WTC11 (cell line): ENCODE measurements at regions not wholly inside any gene's neighbourhood (a gene's known extent, or its start where the extent isn't known, plus 50 kb on each side); places are given as distances from the start of the nearest gene placed in this dataset.

Source experiments
- ATAC-seq: fragments of 200-7000 bp; cut with Tn5 transposase; 2 replicates; pipeline ENCODE4 v1.10.0; 2021; ENCODE audit warnings: mild to moderate bottlenecking, moderate library complexity
- CTCF ChIA-PET: fragments of 300-600 bp; sonication (Branson Sonifier 250); formaldehyde crosslinking; loops from one replicate; lab custom pipeline; 2021; ENCODE audit warnings: antibody characterized with exemption; lab: Charles Lee
- POLR2A ChIA-PET: fragments of 350-600 bp; sonication (Branson Sonifier 250); formaldehyde crosslinking; loops from one replicate; lab custom pipeline; 2021; ENCODE audit warnings: antibody characterized with exemption; lab: Charles Lee
- DNase-seq: peaks from one replicate; pipeline ENCODE4 v3.0.0; 2021; ENCODE audit warnings: low spot score
- H3K27ac Mint-ChIP-seq: 2 replicates; pipeline ENCODE4 v1.8.0; 2021; ENCODE audit warnings: mixed read lengths
- H3K27me3 Mint-ChIP-seq: 2 replicates; pipeline ENCODE4 v1.8.0; 2021; ENCODE audit warnings: low read depth, mild to moderate bottlenecking, moderate library complexity, mixed read lengths
- H3K36me3 Mint-ChIP-seq: 2 replicates; pipeline ENCODE4 v1.8.0; 2021; ENCODE audit warnings: mixed read lengths
- H3K4me1 Mint-ChIP-seq: 2 replicates; pipeline ENCODE4 v1.8.0; 2022; ENCODE audit warnings: mixed read lengths
- H3K4me3 Mint-ChIP-seq: 2 replicates; pipeline ENCODE4 v1.8.0; 2021; ENCODE audit warnings: mild to moderate bottlenecking, moderate library complexity, mixed read lengths
- H3K9me3 Mint-ChIP-seq: 2 replicates; pipeline ENCODE4 v1.8.0; 2021; ENCODE audit warnings: mixed read lengths
- ATF1 ChIP-seq: sonication (generic); formaldehyde crosslinking; IDR thresholded peaks from 2 replicates; pipeline ENCODE4 v1.8.1; 2023; ENCODE audit warnings: mild to moderate bottlenecking, moderate library complexity, missing genetic modification reagents
- CREB1 ChIP-seq: sonication (generic); formaldehyde crosslinking; IDR thresholded peaks from 2 replicates; pipeline ENCODE4 v1.8.0; 2023; ENCODE audit warnings: mild to moderate bottlenecking, missing genetic modification reagents
- CREM ChIP-seq: sonication (generic); formaldehyde crosslinking; IDR thresholded peaks from 2 replicates; pipeline ENCODE4 v1.8.1; 2022; ENCODE audit warnings: mild to moderate bottlenecking, missing genetic modification reagents, moderate library complexity
- ETV6 ChIP-seq: sonication (generic); formaldehyde crosslinking; IDR thresholded peaks from 2 replicates; pipeline ENCODE4 v1.8.1; 2022; ENCODE audit warnings: mild to moderate bottlenecking, missing genetic modification reagents
- GABPB1 ChIP-seq: sonication (generic); formaldehyde crosslinking; IDR thresholded peaks from 2 replicates; pipeline ENCODE4 v1.8.1; 2023; ENCODE audit warnings: mild to moderate bottlenecking, missing genetic modification reagents
- GRHL2 ChIP-seq: fragments of 250-450 bp; sonication (Bioruptor Pico); IDR thresholded peaks from 2 replicates; pipeline ENCODE4 v1.8.0; 2022; ENCODE audit warnings: mild to moderate bottlenecking, moderate library complexity; ENCODE audit not compliant: insufficient replicate concordance, severe bottlenecking
- IRF2 ChIP-seq: sonication (generic); formaldehyde crosslinking; IDR thresholded peaks from 2 replicates; pipeline ENCODE4 v1.8.0; 2022; ENCODE audit warnings: low read depth, missing genetic modification reagents, borderline replicate concordance
- MYBL2 ChIP-seq: sonication (generic); formaldehyde crosslinking; IDR thresholded peaks from 2 replicates; pipeline ENCODE4 v1.8.1; 2023; ENCODE audit warnings: mild to moderate bottlenecking, moderate library complexity, missing genetic modification reagents
- NFATC4 ChIP-seq: fragments of 250-450 bp; sonication (Bioruptor Pico); IDR thresholded peaks from 2 replicates; pipeline ENCODE4 v1.9.0; 2021; ENCODE audit warnings: mild to moderate bottlenecking
- SP1 ChIP-seq: sonication (generic); formaldehyde crosslinking; conservative IDR thresholded peaks from 2 replicates; pipeline ENCODE4 v1.8.1; 2022; ENCODE audit warnings: missing genetic modification reagents
- TEAD4 ChIP-seq: sonication (generic); formaldehyde crosslinking; IDR thresholded peaks from 2 replicates; pipeline ENCODE4 v1.8.0; 2022; ENCODE audit warnings: mild to moderate bottlenecking, missing genetic modification reagents
- ZNF121 ChIP-seq: sonication (generic); formaldehyde crosslinking; IDR thresholded peaks from 2 replicates; pipeline ENCODE4 v1.8.0; 2023; ENCODE audit warnings: missing genetic modification reagents
- ZNF219 ChIP-seq: sonication (generic); formaldehyde crosslinking; IDR thresholded peaks from 2 replicates; pipeline ENCODE4 v1.8.0; 2023; ENCODE audit warnings: missing genetic modification reagents, mild to moderate bottlenecking, borderline replicate concordance
- ZNF281 ChIP-seq: sonication (generic); formaldehyde crosslinking; IDR thresholded peaks from 2 replicates; pipeline ENCODE4 v1.8.0; 2023; ENCODE audit warnings: mild to moderate bottlenecking, missing genetic modification reagents
- ZNF423 ChIP-seq: fragments of 250-450 bp; sonication (Bioruptor Pico); IDR thresholded peaks from 2 replicates; pipeline ENCODE4 v2.1.2; 2022; ENCODE audit warnings: mild to moderate bottlenecking, moderate library complexity
- ZNF671 ChIP-seq: fragments of 250-450 bp; sonication (Bioruptor Pico); IDR thresholded peaks from 2 replicates; pipeline ENCODE4 v1.8.0; 2021; ENCODE audit warnings: mild to moderate bottlenecking
- TF ChIP-seq, protein P1 (sequence below): sonication (generic); formaldehyde crosslinking; IDR thresholded peaks from 2 replicates; pipeline ENCODE4 v1.8.1; 2022; ENCODE audit warnings: mild to moderate bottlenecking, missing genetic modification reagents, moderate library complexity, borderline replicate concordance
- TF ChIP-seq, protein P2 (sequence below): sonication (generic); formaldehyde crosslinking; IDR thresholded peaks from 2 replicates; pipeline ENCODE4 v1.8.1; 2023; ENCODE audit warnings: mild to moderate bottlenecking, missing genetic modification reagents
- TF ChIP-seq, protein P3 (sequence below): fragments of 250-450 bp; sonication (Bioruptor Pico); conservative IDR thresholded peaks from 2 replicates; pipeline ENCODE4 v1.9.0; 2021; ENCODE audit warnings: mild to moderate bottlenecking
- TF ChIP-seq, protein P4 (sequence below): fragments of 250-450 bp; sonication (Bioruptor Pico); IDR thresholded peaks from 2 replicates; pipeline ENCODE4 v2.1.2; 2022; ENCODE audit warnings: mild to moderate bottlenecking, moderate library complexity
- TF ChIP-seq, protein P5 (sequence below): sonication (generic); formaldehyde crosslinking; IDR thresholded peaks from 2 replicates; pipeline ENCODE4 v1.8.0; 2022; ENCODE audit warnings: mild to moderate bottlenecking, missing genetic modification reagents
- TF ChIP-seq, protein P6 (sequence below): sonication (generic); formaldehyde crosslinking; IDR thresholded peaks from 2 replicates; pipeline ENCODE4 v1.8.1; 2023; ENCODE audit warnings: mild to moderate bottlenecking, missing genetic modification reagents, moderate library complexity

DNA sequence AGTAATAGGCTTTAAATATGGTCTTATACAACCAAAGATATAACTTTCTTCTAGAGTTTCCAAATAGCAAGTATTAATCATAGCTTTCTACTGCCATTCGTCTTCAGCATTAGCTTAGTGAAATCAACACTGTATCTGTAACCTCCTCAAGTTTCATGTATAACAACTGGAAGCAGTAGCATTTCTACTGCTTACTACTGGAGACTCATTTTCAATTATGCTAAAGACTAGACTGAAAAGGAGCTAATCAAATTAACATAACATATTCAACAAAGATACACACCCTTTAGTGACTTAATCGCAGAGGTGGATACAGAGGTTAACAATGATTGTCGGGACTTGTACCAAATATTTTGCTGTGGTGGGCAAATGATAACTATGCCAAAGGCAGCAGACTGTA is 344.2 kb upstream of the TEX13C start (continued):
- TF ChIP-seq ATF1 (CRISPR knock-in tag): no peak
- no peak for TF ChIP-seq MYBL2 (CRISPR knock-in tag)
- TF ChIP-seq, protein P1, sequence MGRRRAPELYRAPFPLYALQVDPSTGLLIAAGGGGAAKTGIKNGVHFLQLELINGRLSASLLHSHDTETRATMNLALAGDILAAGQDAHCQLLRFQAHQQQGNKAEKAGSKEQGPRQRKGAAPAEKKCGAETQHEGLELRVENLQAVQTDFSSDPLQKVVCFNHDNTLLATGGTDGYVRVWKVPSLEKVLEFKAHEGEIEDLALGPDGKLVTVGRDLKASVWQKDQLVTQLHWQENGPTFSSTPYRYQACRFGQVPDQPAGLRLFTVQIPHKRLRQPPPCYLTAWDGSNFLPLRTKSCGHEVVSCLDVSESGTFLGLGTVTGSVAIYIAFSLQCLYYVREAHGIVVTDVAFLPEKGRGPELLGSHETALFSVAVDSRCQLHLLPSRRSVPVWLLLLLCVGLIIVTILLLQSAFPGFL: no peak
- no peak for TF ChIP-seq ZNF423 (CRISPR knock-in tag)
- TF ChIP-seq, protein P2, sequence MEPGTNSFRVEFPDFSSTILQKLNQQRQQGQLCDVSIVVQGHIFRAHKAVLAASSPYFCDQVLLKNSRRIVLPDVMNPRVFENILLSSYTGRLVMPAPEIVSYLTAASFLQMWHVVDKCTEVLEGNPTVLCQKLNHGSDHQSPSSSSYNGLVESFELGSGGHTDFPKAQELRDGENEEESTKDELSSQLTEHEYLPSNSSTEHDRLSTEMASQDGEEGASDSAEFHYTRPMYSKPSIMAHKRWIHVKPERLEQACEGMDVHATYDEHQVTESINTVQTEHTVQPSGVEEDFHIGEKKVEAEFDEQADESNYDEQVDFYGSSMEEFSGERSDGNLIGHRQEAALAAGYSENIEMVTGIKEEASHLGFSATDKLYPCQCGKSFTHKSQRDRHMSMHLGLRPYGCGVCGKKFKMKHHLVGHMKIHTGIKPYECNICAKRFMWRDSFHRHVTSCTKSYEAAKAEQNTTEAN (CRISPR knock-in tag): no peak
- TF ChIP-seq SP1 (CRISPR knock-in tag): no peak
- no peak for TF ChIP-seq ZNF219

- Mint-ChIP-seq H3K4me1 (no peaks in the 10 kb centered on the region), H3K36me3 (no peaks in the 10 kb centered on the region), H3K27me3 (no peaks in the 10 kb centered on the region), H3K4me3 (no peak overlapping the region), H3K27ac (no peak overlapping the region), H3K9me3 (no peaks in the 10 kb centered on the region)
- DNase-seq: no peak
- no peak for ATAC-seq
- TF ChIP-seq, protein P3, sequence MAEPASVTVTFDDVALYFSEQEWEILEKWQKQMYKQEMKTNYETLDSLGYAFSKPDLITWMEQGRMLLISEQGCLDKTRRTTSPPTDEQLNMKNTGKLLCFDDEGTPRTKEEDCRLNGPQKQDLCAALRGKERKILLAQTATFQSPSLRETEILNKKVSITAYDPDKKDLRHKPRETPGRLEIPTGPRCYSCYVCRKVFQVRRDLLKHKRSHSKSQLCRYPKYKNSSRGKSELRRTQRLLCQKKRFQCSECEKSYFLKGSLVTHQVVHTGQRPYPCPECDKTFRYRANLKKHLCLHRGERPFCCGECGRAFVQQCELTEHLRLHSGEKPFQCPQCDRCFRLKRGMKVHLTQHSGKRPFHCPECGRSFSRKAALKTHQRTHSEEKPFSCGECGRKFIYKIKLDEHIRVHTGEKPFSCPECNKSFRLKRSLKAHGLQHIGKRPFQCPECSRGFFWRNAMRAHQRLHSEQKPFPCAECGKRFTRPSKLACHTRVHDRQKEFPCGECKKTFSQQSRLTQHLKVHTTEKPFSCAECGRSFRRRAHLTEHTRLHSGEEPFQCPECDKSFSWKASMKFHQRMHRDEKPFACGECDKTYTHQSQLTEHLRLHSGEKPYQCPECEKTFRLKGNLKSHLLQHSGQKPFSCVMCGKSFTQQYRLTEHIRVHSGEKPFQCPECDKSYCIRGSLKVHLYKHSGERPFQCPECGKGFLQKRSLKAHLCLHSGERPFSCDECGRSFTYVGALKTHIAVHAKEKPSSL (CRISPR knock-in tag): no peak
- TF ChIP-seq, protein P4, sequence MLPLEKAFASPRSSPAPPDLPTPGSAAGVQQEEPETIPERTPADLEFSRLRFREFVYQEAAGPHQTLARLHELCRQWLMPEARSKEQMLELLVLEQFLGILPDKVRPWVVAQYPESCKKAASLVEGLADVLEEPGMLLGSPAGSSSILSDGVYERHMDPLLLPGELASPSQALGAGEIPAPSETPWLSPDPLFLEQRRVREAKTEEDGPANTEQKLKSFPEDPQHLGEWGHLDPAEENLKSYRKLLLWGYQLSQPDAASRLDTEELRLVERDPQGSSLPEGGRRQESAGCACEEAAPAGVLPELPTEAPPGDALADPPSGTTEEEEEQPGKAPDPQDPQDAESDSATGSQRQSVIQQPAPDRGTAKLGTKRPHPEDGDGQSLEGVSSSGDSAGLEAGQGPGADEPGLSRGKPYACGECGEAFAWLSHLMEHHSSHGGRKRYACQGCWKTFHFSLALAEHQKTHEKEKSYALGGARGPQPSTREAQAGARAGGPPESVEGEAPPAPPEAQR (CRISPR knock-in tag): no peak
- ChIA-PET CTCF (no interaction called here), POLR2A (no interaction called here)
These were observed 338.3 kb upstream of the TEX13C start for GRCh38 chrX:124981420-124981819.

DNA sequence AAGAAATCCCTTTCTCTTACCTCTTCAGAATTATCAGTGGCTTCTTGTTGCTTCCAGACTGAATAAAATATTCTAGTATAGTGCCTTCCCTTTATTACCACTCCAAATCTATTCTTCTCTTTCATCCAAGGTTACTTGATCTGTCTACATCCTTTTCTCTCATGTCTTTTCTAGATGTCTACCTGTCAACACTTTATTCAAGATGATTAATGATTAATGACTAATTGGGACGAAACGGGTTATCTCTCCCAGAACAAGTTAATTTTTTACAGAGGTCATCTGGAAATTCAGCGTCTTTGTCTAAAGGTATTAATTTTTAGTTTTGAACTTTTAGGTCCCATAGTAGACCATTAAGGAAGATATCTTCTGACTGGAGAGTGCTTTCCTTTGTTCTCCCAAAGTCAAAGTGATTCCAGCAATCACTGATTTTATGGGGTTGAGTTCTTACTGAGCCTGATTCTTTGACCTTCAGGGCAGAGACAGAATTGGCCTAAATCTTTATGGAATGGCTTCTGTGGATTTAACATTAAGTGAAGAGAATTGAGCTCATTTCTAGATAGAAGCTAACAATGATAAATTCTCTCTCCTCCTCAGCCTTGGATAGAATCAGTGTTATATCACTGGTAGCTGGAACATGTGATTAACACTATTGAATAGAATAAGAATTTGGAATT is 335.4 kb upstream of the TEX13C start:
- ATAC-seq (no peak), DNase-seq (no peak)
- POLR2A ChIA-PET: no interaction called here
- TF ChIP-seq ZNF121 (CRISPR knock-in tag) (no peak), ZNF281 (no peak), ETV6 (no peak), IRF2 (no peak), CREM (no peak), NFATC4 (no peak), SP1 (CRISPR knock-in tag) (no peak), CREB1 (CRISPR knock-in tag) (no peak), ZNF671 (CRISPR knock-in tag) (no peak), GRHL2 (CRISPR knock-in tag) (no peak), TEAD4 (CRISPR knock-in tag) (no peak), ZNF423 (CRISPR knock-in tag) (no peak), GABPB1 (CRISPR knock-in tag) (no peak), ATF1 (CRISPR knock-in tag) (no peak)
- TF ChIP-seq, protein P5, sequence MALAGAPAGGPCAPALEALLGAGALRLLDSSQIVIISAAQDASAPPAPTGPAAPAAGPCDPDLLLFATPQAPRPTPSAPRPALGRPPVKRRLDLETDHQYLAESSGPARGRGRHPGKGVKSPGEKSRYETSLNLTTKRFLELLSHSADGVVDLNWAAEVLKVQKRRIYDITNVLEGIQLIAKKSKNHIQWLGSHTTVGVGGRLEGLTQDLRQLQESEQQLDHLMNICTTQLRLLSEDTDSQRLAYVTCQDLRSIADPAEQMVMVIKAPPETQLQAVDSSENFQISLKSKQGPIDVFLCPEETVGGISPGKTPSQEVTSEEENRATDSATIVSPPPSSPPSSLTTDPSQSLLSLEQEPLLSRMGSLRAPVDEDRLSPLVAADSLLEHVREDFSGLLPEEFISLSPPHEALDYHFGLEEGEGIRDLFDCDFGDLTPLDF (CRISPR knock-in tag): no peak
- TF ChIP-seq, protein P6, sequence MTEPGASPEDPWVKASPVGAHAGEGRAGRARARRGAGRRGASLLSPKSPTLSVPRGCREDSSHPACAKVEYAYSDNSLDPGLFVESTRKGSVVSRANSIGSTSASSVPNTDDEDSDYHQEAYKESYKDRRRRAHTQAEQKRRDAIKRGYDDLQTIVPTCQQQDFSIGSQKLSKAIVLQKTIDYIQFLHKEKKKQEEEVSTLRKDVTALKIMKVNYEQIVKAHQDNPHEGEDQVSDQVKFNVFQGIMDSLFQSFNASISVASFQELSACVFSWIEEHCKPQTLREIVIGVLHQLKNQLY (CRISPR knock-in tag): no peak

More for the DNA sequence above, 335.4 kb upstream of the TEX13C start:
- no peak overlapping the region for H3K27ac Mint-ChIP-seq
- H3K4me3 Mint-ChIP-seq: no peak overlapping the region
- CTCF ChIA-PET: no interaction called here
- no peaks in the 10 kb centered on the region for H3K36me3 Mint-ChIP-seq
- no peaks in the 10 kb centered on the region for H3K27me3 Mint-ChIP-seq
- no peaks in the 10 kb centered on the region for H3K9me3 Mint-ChIP-seq
- no peaks in the 10 kb centered on the region for H3K4me1 Mint-ChIP-seq
